ENCODE measurements at regions not wholly inside any gene's neighbourhood (a gene's known extent, or its start where the extent isn't known, plus 50 kb on each side); places are given as distances from the start of the nearest gene placed in this dataset.

GRCh38 chr4:183014361-183015084 is 84.5 kb upstream of the WWC2 start:
- TF ChIP-seq, protein P1, sequence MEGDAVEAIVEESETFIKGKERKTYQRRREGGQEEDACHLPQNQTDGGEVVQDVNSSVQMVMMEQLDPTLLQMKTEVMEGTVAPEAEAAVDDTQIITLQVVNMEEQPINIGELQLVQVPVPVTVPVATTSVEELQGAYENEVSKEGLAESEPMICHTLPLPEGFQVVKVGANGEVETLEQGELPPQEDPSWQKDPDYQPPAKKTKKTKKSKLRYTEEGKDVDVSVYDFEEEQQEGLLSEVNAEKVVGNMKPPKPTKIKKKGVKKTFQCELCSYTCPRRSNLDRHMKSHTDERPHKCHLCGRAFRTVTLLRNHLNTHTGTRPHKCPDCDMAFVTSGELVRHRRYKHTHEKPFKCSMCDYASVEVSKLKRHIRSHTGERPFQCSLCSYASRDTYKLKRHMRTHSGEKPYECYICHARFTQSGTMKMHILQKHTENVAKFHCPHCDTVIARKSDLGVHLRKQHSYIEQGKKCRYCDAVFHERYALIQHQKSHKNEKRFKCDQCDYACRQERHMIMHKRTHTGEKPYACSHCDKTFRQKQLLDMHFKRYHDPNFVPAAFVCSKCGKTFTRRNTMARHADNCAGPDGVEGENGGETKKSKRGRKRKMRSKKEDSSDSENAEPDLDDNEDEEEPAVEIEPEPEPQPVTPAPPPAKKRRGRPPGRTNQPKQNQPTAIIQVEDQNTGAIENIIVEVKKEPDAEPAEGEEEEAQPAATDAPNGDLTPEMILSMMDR (conservative IDR thresholded peaks at IDR 0.05 in 1 of 2, IDR thresholded peaks at IDR 0.05 in 1 of 2; ENCODE audit: low read depth in 1 of 2, low read length in 2 of 2), result no peak
- no peak for TF ChIP-seq EZH2 (IDR thresholded peaks at IDR 0.05; ENCODE audit: low read length, missing control alignments)

Data from fibroblast of lung (primary cell).